Activated CD8-positive, alpha-beta T cell treated with anti-CD3 and anti-CD28 coated beads for 36 hours (primary cell): ENCODE measurements at regions not wholly inside any gene's neighbourhood (a gene's known extent, or its start where the extent isn't known, plus 50 kb on each side); places are given as distances from the start of the nearest gene placed in this dataset.

Experiments used
- ATAC-seq: fragments of 200-7000 bp; cut with Tn5 transposase; one replicate; pipeline ENCODE4 v1.10.0; 2021; ENCODE audit warnings: mild to moderate bottlenecking, moderate library complexity
- CTCF ChIA-PET: fragments of 350-600 bp; sonication (Branson Sonifier 250); formaldehyde crosslinking; loops from one replicate; lab custom pipeline; 2021; ENCODE audit warnings: antibody characterized with exemption; lab: Charles Lee
- POLR2A ChIA-PET: fragments of 350-600 bp; sonication (Branson Sonifier 250); formaldehyde crosslinking; loops from one replicate; lab custom pipeline; 2021; ENCODE audit warnings: antibody characterized with exemption; lab: Charles Lee
- DNase-seq: peaks from one replicate; pipeline ENCODE4 v3.0.0-alpha.2; 2020
- H3K27ac Mint-ChIP-seq: one replicate; pipeline ENCODE4 v1.8.0; 2021; ENCODE audit warnings: mild to moderate bottlenecking, mixed read lengths
- H3K27me3 Mint-ChIP-seq: one replicate; pipeline ENCODE4 v1.8.0; 2021; ENCODE audit warnings: mixed read lengths
- H3K36me3 Mint-ChIP-seq: one replicate; pipeline ENCODE4 v1.8.0; 2021; ENCODE audit warnings: low read depth, mixed read lengths
- H3K4me1 Mint-ChIP-seq: one replicate; pipeline ENCODE4 v1.8.0; 2021; ENCODE audit warnings: low read depth, mixed read lengths
- H3K4me3 Mint-ChIP-seq: one replicate; pipeline ENCODE4 v1.8.0; 2021; ENCODE audit warnings: mild to moderate bottlenecking, moderate library complexity, mixed read lengths
- H3K9me3 Mint-ChIP-seq: one replicate; pipeline ENCODE4 v1.8.0; 2021; ENCODE audit warnings: mixed read lengths
- intact Hi-C: fragments of 100-400 bp; cut with micrococcal nuclease; formaldehyde crosslinking; loops from one replicate; pipeline ENCODE4 v1.10.0; 2022
- TF ChIP-seq, protein P1 (sequence below): fragments of 200-600 bp; IDR thresholded peaks from one replicate; pipeline ENCODE4 v1.8.0; 2022; ENCODE audit warnings: antibody characterized with exemption, mild to moderate bottlenecking

DNA sequence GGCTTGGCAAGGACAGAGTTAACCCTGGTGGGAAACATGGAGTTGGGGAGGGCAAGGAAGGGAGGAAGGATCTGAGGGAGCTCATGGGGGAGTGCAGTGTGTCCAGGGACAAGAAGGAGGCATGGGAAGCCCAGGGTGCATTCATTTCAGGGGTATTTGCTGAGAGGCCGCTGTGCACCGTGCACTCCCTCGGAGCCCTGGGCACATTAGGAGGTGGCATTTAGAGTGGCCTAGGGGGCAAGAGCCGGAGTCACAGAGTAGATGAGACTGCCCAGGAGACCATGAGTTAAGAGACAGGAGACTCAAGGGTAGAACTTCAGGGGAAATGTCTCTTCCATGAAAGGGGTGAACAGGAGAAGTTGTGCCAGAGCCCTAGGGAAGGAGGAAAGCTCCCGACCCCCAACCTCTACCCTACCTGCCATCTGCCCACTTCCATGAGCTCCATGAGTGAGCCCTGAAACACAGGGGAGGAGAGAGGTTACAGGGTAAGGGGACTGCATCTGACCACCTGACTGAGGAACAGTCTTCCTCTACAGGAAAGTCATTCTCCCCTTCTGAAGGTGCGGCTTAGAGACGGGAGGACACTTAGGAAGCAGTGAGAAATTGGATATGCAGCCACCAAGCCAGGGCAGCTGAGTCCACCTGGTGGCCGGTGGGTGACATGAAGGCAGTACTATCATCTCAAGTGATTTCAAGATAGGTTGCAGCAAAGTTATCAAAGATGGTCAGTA is 58.5 kb upstream of the COPS8 start:
- no peaks in the 10 kb centered on the region for H3K4me1 Mint-ChIP-seq
- DNase-seq, result peak; percentile 60
- no peak overlapping the region for H3K4me3 Mint-ChIP-seq
- no peaks in the 10 kb centered on the region for H3K9me3 Mint-ChIP-seq
- peak; percentile 61 for ATAC-seq
- no peak overlapping the region for H3K27ac Mint-ChIP-seq
- CTCF ChIA-PET, result interaction anchor here (0.7 to 2.3 kb wide), 10 partner anchors 10 to 673 kb away, joined by 3 to 12 read pairs (median 4); no protein-coding TSS in a partner anchor
- TF ChIP-seq, protein P1, sequence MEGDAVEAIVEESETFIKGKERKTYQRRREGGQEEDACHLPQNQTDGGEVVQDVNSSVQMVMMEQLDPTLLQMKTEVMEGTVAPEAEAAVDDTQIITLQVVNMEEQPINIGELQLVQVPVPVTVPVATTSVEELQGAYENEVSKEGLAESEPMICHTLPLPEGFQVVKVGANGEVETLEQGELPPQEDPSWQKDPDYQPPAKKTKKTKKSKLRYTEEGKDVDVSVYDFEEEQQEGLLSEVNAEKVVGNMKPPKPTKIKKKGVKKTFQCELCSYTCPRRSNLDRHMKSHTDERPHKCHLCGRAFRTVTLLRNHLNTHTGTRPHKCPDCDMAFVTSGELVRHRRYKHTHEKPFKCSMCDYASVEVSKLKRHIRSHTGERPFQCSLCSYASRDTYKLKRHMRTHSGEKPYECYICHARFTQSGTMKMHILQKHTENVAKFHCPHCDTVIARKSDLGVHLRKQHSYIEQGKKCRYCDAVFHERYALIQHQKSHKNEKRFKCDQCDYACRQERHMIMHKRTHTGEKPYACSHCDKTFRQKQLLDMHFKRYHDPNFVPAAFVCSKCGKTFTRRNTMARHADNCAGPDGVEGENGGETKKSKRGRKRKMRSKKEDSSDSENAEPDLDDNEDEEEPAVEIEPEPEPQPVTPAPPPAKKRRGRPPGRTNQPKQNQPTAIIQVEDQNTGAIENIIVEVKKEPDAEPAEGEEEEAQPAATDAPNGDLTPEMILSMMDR, result no peak
- intact Hi-C loops, result no loop called here
- H3K36me3 Mint-ChIP-seq, result no peaks in the 10 kb centered on the region
- POLR2A ChIA-PET, result no interaction called here
- peaks cover 3% of the 10 kb centered on the region for H3K27me3 Mint-ChIP-seq

DNA sequence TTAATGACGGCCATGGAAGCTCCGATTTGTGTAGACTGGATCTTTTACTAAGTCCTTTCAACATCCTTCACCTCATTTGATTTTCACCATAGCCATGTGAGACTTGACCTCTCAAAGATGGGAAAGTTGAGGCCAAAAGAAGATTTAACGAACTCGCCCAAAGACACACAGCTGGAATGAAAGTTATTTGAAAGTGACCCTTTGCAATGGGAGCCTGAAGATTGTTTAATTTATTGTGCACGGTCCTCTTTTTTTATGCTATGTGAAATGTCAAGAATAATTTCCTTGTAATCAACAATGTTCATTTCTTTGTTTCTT is 58.0 kb upstream of the COPS8 start:
- no peaks in the 10 kb centered on the region for H3K36me3 Mint-ChIP-seq
- TF ChIP-seq, protein P1, result peak; percentile 35
- ATAC-seq (no peak), DNase-seq (no peak)
- ChIA-PET CTCF (interaction anchor here (0.8 to 2.3 kb wide), 9 partner anchors 11 to 690 kb away, joined by 3 to 12 read pairs (median 3); no protein-coding TSS in a partner anchor), POLR2A (no interaction called here)
- no peaks in the 10 kb centered on the region for H3K9me3 Mint-ChIP-seq
- no peak overlapping the region for H3K27ac Mint-ChIP-seq
- H3K4me1 Mint-ChIP-seq, result no peaks in the 10 kb centered on the region
- no peak overlapping the region for H3K4me3 Mint-ChIP-seq
- intact Hi-C loops, result no loop called here
- H3K27me3 Mint-ChIP-seq, result peaks cover 3% of the 10 kb centered on the region

DNA sequence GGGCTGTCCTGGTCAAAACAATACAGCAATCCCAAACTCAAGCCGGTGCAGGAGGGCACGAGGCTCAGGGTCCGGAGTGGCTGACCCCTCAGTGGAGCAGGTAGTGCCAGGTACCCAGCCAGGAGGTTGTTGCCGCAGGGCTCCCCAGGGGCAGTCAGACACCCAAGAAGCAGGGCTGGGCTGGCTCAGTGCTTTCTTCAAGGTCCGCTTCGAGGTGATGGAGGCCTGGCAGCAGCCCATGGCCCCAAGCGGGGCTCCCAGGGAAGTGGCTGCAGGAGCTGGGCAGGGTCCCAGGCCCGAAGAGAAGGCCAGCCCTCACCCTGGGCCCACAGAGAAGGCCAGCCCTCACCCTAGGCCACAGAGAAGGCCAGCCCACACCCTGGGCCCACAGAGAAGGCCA is 55.3 kb upstream of the COPS8 start:
- no peaks in the 10 kb centered on the region for H3K27me3 Mint-ChIP-seq
- DNase-seq (no peak), ATAC-seq (no peak)
- H3K4me3 Mint-ChIP-seq, result no peak overlapping the region
- H3K4me1 Mint-ChIP-seq, result no peaks in the 10 kb centered on the region
- no peaks in the 10 kb centered on the region for H3K36me3 Mint-ChIP-seq
- no peak overlapping the region for H3K27ac Mint-ChIP-seq
- POLR2A ChIA-PET, result no interaction called here
- intact Hi-C loops, result no loop called here
- CTCF ChIA-PET, result interaction anchor here (0.7 kb wide), 1 partner anchor 541 kb away, joined by 3 read pairs; no protein-coding TSS in a partner anchor
- TF ChIP-seq, protein P1, result no peak
- no peaks in the 10 kb centered on the region for H3K9me3 Mint-ChIP-seq

DNA sequence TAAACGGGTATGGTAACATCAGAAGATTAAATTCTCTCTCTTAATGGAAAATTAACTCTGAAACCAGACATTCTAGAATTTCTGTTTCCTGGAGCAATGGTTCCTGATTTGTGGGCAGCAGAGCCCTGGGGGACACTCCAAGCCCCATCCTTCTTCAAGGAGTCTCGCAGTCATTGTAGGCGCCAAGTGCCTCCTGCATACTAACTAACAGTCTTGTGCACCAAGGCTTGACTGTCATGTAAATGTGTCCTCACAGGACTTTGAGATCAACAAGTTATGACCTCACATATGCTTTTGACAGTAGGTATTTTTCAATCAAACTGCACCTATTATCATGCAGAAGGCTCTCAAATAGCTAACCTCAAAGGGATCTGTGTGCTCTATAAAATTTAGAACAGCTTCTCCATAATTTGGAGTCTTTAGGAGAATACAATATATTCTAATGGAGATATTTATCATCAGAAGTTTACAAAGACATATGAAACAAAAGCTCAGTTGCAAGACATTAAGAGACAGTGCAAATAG is 52.1 kb upstream of the COPS8 start:
- ATAC-seq, result no peak
- CTCF ChIA-PET, result interaction anchor here (1.1 kb wide), 1 partner anchor 463 kb away, joined by 3 read pairs; no protein-coding TSS in a partner anchor
- no peak overlapping the region for H3K27ac Mint-ChIP-seq

More for the DNA sequence above, 52.1 kb upstream of the COPS8 start:
- Mint-ChIP-seq H3K4me1 (no peaks in the 10 kb centered on the region), H3K9me3 (no peaks in the 10 kb centered on the region), H3K4me3 (no peak overlapping the region), H3K36me3 (no peaks in the 10 kb centered on the region), H3K27me3 (no peaks in the 10 kb centered on the region)
- POLR2A ChIA-PET, result no interaction called here
- TF ChIP-seq, protein P1, result no peak
- DNase-seq, result no peak
- intact Hi-C loops, result no loop called here
